HL-60 (cell line): ENCODE measurements at regions not wholly inside any gene's neighbourhood (a gene's known extent, or its start where the extent isn't known, plus 50 kb on each side); places are given as distances from the start of the nearest gene placed in this dataset.

Experiments
- POLR2AphosphoS5 ChIP-seq: IDR thresholded peaks from 2 replicates; pipeline ENCODE4 v1.6.1; 2012; ENCODE audit warnings: low read depth
- TF ChIP-seq, protein P1 (sequence below): IDR thresholded peaks from one replicate; pipeline ENCODE4 v1.5.1; 2011; ENCODE audit warnings: low read length, control low read depth, inconsistent platforms; ENCODE audit not compliant: insufficient read depth

DNA sequence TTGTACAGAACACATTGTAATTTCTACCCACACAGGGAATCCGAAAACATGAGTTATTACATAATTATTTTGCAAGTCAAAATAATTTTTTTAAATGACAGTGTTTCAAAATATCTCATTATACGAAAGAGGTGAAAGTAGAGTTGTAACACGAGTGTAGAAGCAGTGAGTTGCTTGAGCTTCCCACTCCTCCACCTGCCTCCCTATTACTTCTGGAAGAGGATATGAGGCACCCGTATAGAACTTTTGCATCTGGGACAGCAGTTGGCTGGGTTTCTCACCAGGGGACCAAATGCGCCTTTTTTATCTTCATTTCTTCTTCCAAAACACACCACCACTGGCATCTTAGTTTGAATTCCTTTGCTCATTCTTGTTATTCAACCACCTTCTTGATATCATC lies 779.0 kb upstream of the COX7C start:
- TF ChIP-seq, protein P1, sequence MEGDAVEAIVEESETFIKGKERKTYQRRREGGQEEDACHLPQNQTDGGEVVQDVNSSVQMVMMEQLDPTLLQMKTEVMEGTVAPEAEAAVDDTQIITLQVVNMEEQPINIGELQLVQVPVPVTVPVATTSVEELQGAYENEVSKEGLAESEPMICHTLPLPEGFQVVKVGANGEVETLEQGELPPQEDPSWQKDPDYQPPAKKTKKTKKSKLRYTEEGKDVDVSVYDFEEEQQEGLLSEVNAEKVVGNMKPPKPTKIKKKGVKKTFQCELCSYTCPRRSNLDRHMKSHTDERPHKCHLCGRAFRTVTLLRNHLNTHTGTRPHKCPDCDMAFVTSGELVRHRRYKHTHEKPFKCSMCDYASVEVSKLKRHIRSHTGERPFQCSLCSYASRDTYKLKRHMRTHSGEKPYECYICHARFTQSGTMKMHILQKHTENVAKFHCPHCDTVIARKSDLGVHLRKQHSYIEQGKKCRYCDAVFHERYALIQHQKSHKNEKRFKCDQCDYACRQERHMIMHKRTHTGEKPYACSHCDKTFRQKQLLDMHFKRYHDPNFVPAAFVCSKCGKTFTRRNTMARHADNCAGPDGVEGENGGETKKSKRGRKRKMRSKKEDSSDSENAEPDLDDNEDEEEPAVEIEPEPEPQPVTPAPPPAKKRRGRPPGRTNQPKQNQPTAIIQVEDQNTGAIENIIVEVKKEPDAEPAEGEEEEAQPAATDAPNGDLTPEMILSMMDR, result no peak
- TF ChIP-seq POLR2AphosphoS5, result no peak
